HG02588 (cell line): ENCODE measurements at regions not wholly inside any gene's neighbourhood (a gene's known extent, or its start where the extent isn't known, plus 50 kb on each side); places are given as distances from the start of the nearest gene placed in this dataset.

ENCODE experiments used
- ATAC-seq: cut with Tn5 transposase; IDR thresholded peaks from one replicate; pipeline ENCODE4 v1.9.1; 2021; ENCODE audit warnings: mild to moderate bottlenecking, moderate library complexity; ENCODE audit not compliant: unreplicated experiment

GRCh38 chr1:201609661-201610318, 70.9 kb downstream of the NAV1 start:
- ATAC-seq = no peak

GRCh38 chr1:201610858-201611257, 71.9 kb downstream of the NAV1 start:
- ATAC-seq = no peak

DNA sequence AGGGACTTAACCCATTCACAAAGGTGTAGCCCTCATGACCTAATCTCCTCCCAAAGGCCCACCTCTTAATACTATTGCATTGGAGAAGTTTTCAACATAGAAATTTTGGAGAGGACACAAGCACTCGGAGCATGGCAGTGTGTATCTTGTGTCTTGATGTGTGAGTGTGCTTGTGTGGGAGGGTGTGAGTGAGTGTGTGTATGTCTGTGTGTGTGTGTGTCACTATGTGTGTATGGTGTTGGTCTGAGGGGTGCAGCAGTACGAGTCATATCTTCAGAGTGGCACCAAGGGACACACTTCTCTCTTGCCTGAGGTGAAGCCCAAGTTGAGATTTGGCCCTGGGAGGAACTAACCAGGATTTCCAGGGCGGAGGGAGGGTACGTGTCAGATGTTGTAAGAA, 73.7 kb downstream of the NAV1 start:
- ATAC-seq = no peak

GRCh38 chr1:201614262-201615015, 75.5 kb downstream of the NAV1 start:
- no peak for ATAC-seq

- no peak for ATAC-seq
These were observed 78.2 kb downstream of the NAV1 start for GRCh38 chr1:201617157-201617556.

DNA sequence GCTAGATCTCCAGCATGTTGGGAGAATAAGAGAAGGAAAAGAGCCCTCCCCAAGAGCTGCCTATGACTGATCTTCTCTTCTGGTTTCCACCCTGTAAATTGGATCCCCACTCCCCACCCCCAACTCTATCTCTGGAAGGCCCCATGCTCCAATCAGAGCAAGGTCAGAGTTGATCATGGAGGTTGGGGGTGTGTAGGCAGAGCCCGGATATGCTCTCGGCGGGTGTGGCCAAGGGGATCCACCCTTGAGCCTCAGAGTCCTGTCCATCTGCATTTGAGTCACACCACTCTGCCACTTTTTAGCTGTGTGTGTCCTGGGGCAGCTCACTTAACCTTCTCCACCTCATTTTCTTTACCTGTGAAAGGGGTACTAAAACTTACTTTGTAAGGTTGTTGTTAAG, 79.5 kb downstream of the NAV1 start:
- no peak for ATAC-seq

DNA sequence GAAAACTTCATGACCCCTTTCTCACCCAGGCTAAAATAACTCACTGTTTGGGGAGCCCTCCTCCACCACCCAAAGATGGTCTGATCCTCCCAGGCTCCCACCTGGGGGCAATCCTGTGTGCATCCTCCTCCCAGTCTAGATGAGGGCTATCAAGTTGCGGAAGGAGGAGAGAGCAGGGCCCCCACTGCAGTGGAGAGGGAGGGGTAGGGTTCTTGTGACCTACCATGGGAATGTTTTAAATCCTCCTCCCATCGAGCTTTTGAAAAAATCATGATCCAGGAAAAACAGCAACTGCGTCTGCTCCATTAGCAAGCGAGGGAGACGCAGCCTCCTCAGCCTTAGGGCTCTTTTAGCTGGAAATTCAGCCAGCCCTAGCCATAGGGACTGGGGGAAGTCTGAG, 80.0 kb downstream of the NAV1 start:
- ATAC-seq = no peak

- ATAC-seq = no peak
These were observed 80.6 kb downstream of the NAV1 start for GRCh38 chr1:201619513-201619912.

DNA sequence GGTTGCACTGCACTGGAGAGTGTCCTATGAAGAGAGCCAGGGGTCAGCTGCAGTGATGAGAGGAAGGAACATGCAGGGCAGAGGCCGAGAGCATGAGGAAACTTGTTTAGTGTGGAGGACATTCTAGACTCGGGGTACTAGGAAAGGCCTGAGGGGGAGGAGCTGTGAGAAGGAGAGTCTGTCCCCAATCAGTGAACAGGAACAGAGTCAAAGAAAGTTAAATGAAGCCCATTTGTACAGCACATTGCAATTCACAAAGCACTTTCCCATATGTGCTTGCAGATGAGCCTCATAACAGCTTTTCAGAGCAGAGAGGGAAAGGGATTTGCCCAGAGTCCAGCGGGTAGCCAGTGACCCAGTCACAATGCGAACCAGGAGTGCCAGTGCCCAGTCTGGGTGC, 83.4 kb downstream of the NAV1 start:
- no peak for ATAC-seq

DNA sequence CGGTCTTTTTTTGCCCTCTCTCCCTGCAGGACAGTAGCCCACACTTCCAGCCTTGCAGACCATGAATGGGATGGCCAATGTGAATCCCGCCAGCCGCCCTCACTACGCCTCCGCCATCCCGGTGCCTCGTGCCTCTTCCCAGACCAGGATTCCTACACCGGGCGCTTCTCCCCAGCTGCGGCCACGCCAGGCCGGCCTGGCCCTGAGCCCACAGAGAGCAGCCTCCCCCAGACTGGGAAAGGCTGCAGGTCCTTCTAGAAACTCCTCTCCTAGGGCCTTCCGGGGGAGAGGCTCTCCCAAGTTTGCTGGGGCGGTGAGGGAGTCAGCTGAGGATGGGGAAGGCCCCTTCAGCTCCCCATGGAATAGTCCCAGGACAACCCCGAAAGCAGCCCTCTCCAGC, 83.9 kb downstream of the NAV1 start:
- no peak for ATAC-seq

DNA sequence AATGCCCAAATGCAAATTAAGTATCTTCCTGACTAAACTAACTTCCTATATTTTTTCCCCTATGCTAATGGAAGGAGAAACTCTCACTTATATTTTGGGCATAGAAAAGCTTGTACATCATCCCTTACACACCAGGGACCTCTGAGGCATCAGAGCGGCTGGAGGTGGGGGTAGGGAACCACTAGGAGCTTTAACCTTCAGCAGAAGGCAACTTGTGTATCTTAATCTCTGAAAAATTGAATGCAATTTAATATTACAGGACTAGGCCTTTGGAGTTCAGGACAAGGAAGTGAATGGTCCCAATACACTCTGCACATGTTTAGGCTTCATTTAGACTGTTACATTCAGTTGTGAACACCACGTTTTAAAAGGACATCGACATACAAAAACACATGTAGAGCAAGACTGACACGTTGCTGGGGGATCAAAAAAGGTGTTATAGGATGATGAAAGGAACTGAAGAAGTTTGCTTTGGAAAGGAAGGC, 85.9 kb downstream of the NAV1 start:
- ATAC-seq = no peak

DNA sequence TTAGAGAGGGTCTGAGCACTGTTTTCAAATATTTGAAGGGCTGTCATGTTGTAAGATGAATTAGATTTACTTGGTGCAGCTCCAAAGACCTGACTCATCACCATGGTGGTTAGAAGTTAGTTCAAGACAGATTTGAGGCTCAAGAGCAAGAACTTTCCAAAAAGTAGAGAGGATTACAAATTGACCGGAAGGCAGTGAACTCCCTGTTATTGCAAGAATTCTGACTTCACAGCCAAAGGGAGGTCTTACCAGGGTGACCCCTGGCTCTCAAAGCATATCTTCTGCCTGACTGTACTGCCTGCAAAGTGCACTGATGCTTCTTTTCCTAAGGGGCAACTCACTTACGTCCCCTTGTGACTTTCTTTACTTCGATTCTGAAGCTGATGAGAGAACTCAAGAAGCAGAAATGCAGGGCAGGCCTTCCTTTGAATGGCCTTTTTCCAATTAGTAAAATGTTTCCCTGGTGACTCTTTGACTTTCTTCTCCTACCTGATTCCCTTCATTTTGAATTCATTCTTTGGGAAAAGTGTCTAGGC, 86.4 kb downstream of the NAV1 start:
- ATAC-seq = no peak

DNA sequence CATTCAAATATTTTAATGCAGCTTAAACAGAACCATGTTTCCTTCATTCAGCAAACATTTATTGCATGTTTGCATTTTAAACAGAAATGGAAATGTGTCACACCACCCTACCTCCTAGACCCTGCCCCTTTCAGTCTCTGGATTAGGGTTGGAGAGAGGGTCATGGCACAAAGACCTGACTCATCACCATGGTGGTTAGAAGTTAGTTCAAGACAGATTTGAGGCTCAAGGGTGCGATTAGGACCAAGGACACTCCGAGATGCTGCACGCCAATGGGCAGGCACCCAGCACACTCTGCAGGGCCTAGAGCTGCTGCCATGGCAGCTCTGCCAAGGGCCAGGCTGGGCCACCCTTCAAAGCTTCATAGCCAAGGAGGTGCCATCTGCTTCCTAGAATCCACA, 86.9 kb downstream of the NAV1 start:
- ATAC-seq = no peak

- ATAC-seq = no peak
These were observed 87.8 kb downstream of the NAV1 start for GRCh38 chr1:201626629-201627275.

GRCh38 chr1:201628490-201628889, 89.6 kb downstream of the NAV1 start:
- no peak for ATAC-seq

GRCh38 chr1:201630582-201630981, 91.7 kb downstream of the NAV1 start:
- no peak for ATAC-seq

DNA sequence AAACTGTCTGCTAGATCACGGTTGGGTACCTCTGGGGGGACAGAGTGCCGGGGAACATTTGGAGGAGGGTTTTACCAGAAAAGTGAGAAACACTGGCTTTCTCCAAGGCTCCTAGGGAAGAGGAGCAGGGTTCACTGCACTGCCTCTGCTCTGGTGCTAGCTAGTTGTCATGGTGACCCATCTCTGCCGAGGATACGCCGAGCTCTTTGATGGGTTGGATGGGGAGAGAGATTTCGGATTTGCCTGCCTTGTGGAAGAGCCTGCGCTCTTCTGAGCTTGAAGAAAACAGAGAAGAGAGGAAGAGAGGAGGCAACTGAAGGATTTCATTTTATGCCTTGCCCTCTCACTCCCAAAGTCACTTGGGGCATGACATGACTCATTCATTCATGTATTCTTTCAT, 92.1 kb downstream of the NAV1 start:
- ATAC-seq = no peak

DNA sequence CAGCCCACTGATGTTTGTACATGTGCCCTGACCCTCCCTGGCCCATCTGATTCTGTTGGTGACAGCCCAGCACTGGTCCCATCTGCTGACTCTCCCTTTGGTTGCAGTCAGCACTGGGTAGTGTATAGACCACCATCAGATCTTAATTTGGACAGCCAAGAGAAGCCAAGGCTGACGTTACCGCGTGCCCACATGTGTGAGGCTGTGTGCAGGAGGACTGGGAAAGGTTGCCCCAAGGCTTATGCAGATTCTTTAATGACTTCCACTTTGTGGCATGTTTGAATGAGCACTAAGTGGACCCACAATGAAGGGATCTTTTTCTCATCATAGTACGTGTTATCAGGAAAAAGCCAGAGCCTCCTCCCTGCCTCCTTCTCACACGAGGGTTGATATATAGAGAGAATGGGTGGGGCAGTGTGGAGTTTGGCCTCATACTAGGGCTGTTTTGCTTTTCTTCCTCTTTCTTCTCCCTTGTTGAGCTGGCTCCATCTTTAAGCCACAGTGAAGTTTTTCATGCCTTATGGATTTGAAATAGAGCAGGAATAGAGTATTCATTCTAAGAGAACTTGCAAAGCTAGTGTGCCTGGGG, 93.5 kb downstream of the NAV1 start:
- no peak for ATAC-seq

- ATAC-seq = no peak
These were observed 94.4 kb downstream of the NAV1 start for GRCh38 chr1:201633297-201633696.

DNA sequence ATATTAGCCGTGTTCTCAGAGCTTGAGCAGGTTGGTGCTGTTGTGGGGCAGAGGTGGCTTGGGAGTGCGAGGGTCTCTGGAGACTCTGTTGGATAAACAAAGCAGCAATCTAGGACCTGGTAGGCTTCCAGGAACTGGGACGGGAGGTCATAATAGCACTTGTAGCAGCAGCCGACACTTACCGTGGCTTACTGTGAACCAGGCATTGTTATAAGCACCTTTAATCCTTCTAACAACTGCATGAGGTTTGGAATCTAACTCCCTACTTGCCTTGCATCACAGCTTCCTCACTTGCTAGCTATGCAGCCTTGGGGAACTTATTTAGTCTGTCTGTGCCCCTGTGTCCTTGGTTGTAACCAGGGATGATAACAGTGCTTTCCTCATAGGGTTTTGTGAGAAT, 94.9 kb downstream of the NAV1 start:
- ATAC-seq = no peak

DNA sequence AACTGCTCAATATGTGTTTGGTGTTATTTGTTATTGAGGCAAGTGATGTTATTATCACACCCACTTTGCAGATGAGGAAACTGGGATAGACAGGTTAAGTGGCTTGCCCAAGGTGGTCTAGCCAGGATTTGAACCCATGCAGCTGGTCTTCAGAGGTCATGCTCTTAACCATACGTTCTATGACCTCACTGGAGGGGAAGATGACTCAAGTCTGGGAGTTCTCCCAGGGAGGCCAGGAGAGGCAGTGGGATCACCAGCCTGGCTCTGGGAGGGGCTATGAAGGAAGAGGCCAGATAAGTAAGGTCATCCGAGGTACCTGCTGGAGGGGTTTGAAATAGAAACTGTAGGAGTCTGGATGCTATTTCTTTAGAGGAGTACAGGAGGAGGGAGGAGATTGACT, 95.3 kb downstream of the NAV1 start:
- ATAC-seq = no peak
